Mucosa of descending colon (tissue), 3 donors: ENCODE measurements at regions not wholly inside any gene's neighbourhood (a gene's known extent, or its start where the extent isn't known, plus 50 kb on each side); places are given as distances from the start of the nearest gene placed in this dataset.
A peak's percentile ranks its signal among the peaks of the same experiment; 100 is the strongest.

Experiments used
- ATAC-seq: fragments of 200-7000 bp; cut with Tn5 transposase; one replicate; pipeline ENCODE4 v1.9.1; 2020; ENCODE audit warnings: mild to moderate bottlenecking, moderate library complexity
- DNase-seq, 3 donors: peaks; one replicate each; pipeline ENCODE4 v3.0.0-alpha.2; 2020
- H3K36me3 ChIP-seq: fragments of 200-600 bp; one replicate; pipeline ENCODE4 v1.8.0; 2021; ENCODE audit warnings: low read depth, mild to moderate bottlenecking
- H3K4me1 ChIP-seq: fragments of 200-600 bp; one replicate; pipeline ENCODE4 v1.8.0; 2021; ENCODE audit warnings: low read depth, mild to moderate bottlenecking
- H3K4me3 ChIP-seq: fragments of 200-600 bp; one replicate; pipeline ENCODE4 v1.8.0; 2021; ENCODE audit warnings: mild to moderate bottlenecking
- H3K9me3 ChIP-seq: fragments of 200-600 bp; one replicate; pipeline ENCODE4 v1.8.0; 2021; ENCODE audit warnings: mild to moderate bottlenecking
- CTCF ChIP-seq: fragments of 200-600 bp; IDR thresholded peaks from one replicate; pipeline ENCODE4 v1.8.0; 2022; ENCODE audit warnings: antibody characterized with exemption, mild to moderate bottlenecking
- intact Hi-C, 2 donors: fragments of 100-400 bp; cut with DNase I in 1 of 2; cut with micrococcal nuclease in 1 of 2; formaldehyde crosslinking; loops; one replicate each; pipeline versions ENCODE4 v1.11.0 to v1.11.1; 2022; cut with DNase I, micrococcal nuclease
- donor health status: DM: no; HTN: no; CAD: no; lungs with moderate emphysema.
- donor health status: DM: no; HTN: no; CAD: no.
- donor health status: DM: no; HTN: yes; CAD: no.

DNA sequence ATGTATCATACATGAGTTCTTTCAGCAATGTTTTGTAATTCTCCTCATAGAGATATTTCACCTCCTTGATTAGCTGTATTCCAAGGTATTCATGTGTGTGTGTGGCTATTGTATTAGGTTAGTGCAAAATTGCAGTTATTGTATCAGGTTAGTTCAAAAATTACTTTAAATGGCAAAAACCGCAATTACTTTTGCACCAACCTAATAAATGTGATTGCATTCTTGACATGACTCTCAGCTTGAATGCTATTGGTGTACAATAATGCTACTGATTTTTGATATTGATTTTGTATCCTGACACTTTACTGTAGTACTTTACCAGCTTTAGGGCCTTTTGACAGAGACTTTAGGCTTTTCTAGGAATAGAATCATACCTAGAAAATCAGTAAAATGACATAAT lies 297.4 kb downstream of the ZWINT start:
- no peaks in the 10 kb centered on the region for H3K4me1 ChIP-seq
- ATAC-seq (no peak), DNase-seq (no peak)
- no peak for TF ChIP-seq CTCF
- peaks cover 6% of the 10 kb centered on the region for H3K9me3 ChIP-seq
- no peaks in the 10 kb centered on the region for H3K36me3 ChIP-seq
- H3K4me3 ChIP-seq = no peak overlapping the region
- intact Hi-C loops = no loop called here

GRCh38 chr10:56057860-56058259 lies 303.2 kb downstream of the ZWINT start:
- Histone ChIP-seq H3K36me3 (no peaks in the 10 kb centered on the region), H3K4me3 (no peak overlapping the region), H3K4me1 (no peaks in the 10 kb centered on the region), H3K9me3 (no peaks in the 10 kb centered on the region)
- DNase-seq (no peak), ATAC-seq (no peak)
- TF ChIP-seq CTCF = no peak
- intact Hi-C loops = no loop called here

- no peaks in the 10 kb centered on the region for H3K9me3 ChIP-seq
- H3K4me1 ChIP-seq = no peaks in the 10 kb centered on the region
- no peaks in the 10 kb centered on the region for H3K36me3 ChIP-seq
- ATAC-seq = no peak
- H3K4me3 ChIP-seq = no peak overlapping the region
- TF ChIP-seq CTCF = no peak
- DNase-seq = peak in 1 of 3 donors; percentile 10
- intact Hi-C loops = no loop called here
Measured at GRCh38 chr10:56035489-56035888, 325.6 kb downstream of the ZWINT start.

DNA sequence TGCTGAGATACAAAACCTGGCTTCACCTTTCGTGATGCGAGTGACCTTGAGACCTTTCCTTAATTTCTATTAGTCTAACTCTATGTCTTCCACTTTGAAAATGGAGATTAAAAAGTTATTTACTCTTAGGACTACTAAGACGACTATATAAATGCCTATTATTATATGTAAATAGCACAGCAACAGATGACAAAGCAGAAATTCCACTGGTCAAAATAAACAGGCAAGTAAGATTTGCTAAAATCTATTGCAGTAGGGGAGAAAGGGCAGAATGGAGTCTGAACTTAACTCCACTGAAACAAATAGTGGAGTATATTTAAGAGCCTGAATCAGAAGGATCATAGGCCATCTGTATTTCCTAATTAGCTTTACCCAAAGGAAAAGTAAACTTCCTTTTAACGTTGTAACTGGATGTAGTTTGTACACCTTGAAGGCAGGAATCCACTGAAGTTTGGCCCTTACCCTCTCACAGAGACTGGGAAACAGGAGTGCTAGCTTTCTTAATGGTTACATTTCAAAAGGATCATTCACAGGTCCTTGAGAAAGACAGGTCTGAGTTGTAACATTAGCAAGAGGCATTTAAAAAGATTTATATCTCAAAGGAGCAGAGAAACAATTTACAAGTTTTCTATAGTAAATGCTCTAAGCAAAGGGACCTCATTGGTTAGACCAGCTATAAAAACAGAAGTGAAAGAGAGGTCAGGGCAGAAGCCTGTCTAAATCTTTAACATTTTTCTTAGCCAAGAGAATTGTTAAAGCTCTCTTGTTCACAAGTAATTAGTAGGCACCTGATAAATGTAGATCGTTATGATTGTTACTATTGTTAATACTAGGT lies 332.5 kb downstream of the ZWINT start:
- ATAC-seq = no peak
- Histone ChIP-seq H3K9me3 (no peaks in the 10 kb centered on the region), H3K36me3 (no peaks in the 10 kb centered on the region), H3K4me3 (no peak overlapping the region), H3K4me1 (no peaks in the 10 kb centered on the region)
- no peak for DNase-seq
- intact Hi-C loops = no loop called here
- TF ChIP-seq CTCF = no peak

DNA sequence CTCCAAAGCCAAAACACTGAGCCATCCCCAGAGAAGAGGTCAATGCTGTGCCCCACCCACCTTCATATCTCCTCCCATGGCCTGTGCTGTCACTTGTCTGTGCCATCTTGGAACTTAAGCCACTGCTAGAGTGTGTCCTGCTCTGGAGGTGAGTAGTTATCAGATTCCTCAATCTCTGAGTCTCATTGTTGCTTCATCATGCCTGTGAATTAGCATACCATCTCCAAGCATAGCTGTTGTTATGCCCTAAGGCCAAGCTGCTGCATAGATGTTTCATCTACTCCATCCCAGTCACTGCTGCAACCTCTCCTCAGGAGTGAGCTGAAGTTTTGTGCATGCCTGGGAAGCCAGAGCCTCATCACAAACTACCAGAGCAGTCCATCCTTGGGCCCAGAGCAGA lies 349.0 kb downstream of the ZWINT start:
- Histone ChIP-seq H3K36me3 (no peaks in the 10 kb centered on the region), H3K9me3 (no peaks in the 10 kb centered on the region), H3K4me1 (no peaks in the 10 kb centered on the region), H3K4me3 (no peak overlapping the region)
- no peak for TF ChIP-seq CTCF
- intact Hi-C loops = no loop called here
- no peak for DNase-seq
- no peak for ATAC-seq

DNA sequence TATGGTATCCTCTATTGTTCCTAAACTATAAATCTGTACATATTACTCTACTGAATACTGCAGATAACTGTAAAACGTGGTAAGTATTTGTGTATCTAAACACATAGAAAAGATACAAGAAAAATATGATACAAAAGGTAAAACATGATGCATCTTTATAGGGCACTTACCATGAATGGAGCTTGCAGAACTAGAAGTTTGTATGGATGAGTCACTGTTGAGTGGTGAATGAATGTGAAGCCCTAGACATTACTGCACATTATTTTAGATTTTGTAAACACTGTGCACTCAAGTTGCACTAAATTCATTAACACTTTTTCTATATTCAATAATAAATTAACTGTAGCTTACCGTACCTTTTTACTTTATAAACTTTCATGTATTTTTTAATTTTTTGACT lies 357.5 kb downstream of the ZWINT start:
- H3K4me1 ChIP-seq = no peaks in the 10 kb centered on the region
- ATAC-seq = no peak
- H3K4me3 ChIP-seq = no peak overlapping the region
- no peak for DNase-seq
- H3K9me3 ChIP-seq = no peaks in the 10 kb centered on the region
- intact Hi-C loops = no loop called here
- TF ChIP-seq CTCF = no peak
- H3K36me3 ChIP-seq = no peaks in the 10 kb centered on the region
